ENCODE measurements at regions not wholly inside any gene's neighbourhood (a gene's known extent, or its start where the extent isn't known, plus 50 kb on each side); places are given as distances from the start of the nearest gene placed in this dataset.
A peak's percentile ranks its signal among the peaks of the same experiment; 100 is the strongest.

DNA sequence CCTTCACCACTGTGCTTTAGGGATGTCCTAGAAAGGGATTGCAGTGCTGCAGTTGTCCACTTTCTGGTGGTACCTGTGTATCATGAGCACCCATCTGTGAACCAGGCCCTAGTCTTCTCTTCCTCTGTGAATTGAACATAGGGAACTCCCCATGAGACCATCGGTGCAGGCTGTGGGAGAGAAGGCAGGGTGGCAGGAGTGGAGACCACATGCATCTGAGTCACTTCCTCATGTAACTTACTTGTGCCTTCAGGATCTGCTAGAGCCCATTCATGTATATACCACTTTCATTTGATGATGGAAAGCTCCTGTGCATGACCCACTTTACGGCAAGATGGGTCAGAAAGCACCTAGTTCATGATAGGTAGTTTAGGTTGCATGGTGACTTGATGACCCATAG, 478.1 kb upstream of the CDH9 start:
- no peaks in the 10 kb centered on the region for H3K27me3 ChIP-seq (ENCODE audit: control insufficient read depth, insufficient read depth, low read length)
- DNase-seq (ENCODE audit: low read depth in 4 of 6, low spot score in 6 of 6): no peak

GRCh38 chr5:27511061-27511460, 472.7 kb upstream of the CDH9 start:
- H3K4me1 ChIP-seq (ENCODE audit: control insufficient read depth, insufficient read depth, low read length): no peaks in the 10 kb centered on the region
- DNase-seq (ENCODE audit: low read depth in 4 of 6, low spot score in 6 of 6): no peak
- no peaks in the 10 kb centered on the region for H3K9me3 ChIP-seq (ENCODE audit: control insufficient read depth, insufficient read depth, low read length)
- no peaks in the 10 kb centered on the region for H3K36me3 ChIP-seq (ENCODE audit: control insufficient read depth, insufficient read depth, low read length)
- no peak overlapping the region for H3K4me3 ChIP-seq (ENCODE audit: low read depth, low read length)
- no CpG with 5 or more reads among the region's 3 CpGs for WGBS (ENCODE audit: insufficient coverage)
- no peak overlapping the region for H3K27ac ChIP-seq (ENCODE audit: low read depth, low read length)
- no peaks in the 10 kb centered on the region for H3K27me3 ChIP-seq (ENCODE audit: control insufficient read depth, insufficient read depth, low read length)

More for the DNA sequence above, 478.1 kb upstream of the CDH9 start:
- 100% methylated on average over 1 of the region's 2 CpGs for WGBS (ENCODE audit: insufficient coverage)
- H3K27ac ChIP-seq (ENCODE audit: low read depth, low read length): no peak overlapping the region
- no peaks in the 10 kb centered on the region for H3K9me3 ChIP-seq (ENCODE audit: control insufficient read depth, insufficient read depth, low read length)
- H3K36me3 ChIP-seq (ENCODE audit: control insufficient read depth, insufficient read depth, low read length): no peaks in the 10 kb centered on the region
- no peaks in the 10 kb centered on the region for H3K4me1 ChIP-seq (ENCODE audit: control insufficient read depth, insufficient read depth, low read length)
- H3K4me3 ChIP-seq (ENCODE audit: low read depth, low read length): no peak overlapping the region

- no peak for DNase-seq (ENCODE audit: low read depth in 4 of 6, low spot score in 6 of 6)
- H3K4me3 ChIP-seq (ENCODE audit: low read depth, low read length): no peak overlapping the region
- H3K27ac ChIP-seq (ENCODE audit: low read depth, low read length): no peak overlapping the region
- H3K9me3 ChIP-seq (ENCODE audit: control insufficient read depth, insufficient read depth, low read length): no peaks in the 10 kb centered on the region
- no peaks in the 10 kb centered on the region for H3K36me3 ChIP-seq (ENCODE audit: control insufficient read depth, insufficient read depth, low read length)
- no CpG with 5 or more reads among the region's 3 CpGs for WGBS (ENCODE audit: insufficient coverage)
- H3K4me1 ChIP-seq (ENCODE audit: control insufficient read depth, insufficient read depth, low read length): no peaks in the 10 kb centered on the region
- no peaks in the 10 kb centered on the region for H3K27me3 ChIP-seq (ENCODE audit: control insufficient read depth, insufficient read depth, low read length)
These were observed 465.4 kb upstream of the CDH9 start for GRCh38 chr5:27503813-27504212.

GRCh38 chr5:27502236-27502635, 463.9 kb upstream of the CDH9 start:
- H3K4me1 ChIP-seq (ENCODE audit: control insufficient read depth, insufficient read depth, low read length): no peaks in the 10 kb centered on the region
- no peaks in the 10 kb centered on the region for H3K9me3 ChIP-seq (ENCODE audit: control insufficient read depth, insufficient read depth, low read length)
- DNase-seq (ENCODE audit: low read depth in 4 of 6, low spot score in 6 of 6): no peak
- H3K27ac ChIP-seq (ENCODE audit: low read depth, low read length): no peak overlapping the region
- H3K27me3 ChIP-seq (ENCODE audit: control insufficient read depth, insufficient read depth, low read length): no peaks in the 10 kb centered on the region
- H3K4me3 ChIP-seq (ENCODE audit: low read depth, low read length): no peak overlapping the region
- no peaks in the 10 kb centered on the region for H3K36me3 ChIP-seq (ENCODE audit: control insufficient read depth, insufficient read depth, low read length)
- 93% methylated on average over 3 of the region's 5 CpGs for WGBS (ENCODE audit: insufficient coverage)

DNA sequence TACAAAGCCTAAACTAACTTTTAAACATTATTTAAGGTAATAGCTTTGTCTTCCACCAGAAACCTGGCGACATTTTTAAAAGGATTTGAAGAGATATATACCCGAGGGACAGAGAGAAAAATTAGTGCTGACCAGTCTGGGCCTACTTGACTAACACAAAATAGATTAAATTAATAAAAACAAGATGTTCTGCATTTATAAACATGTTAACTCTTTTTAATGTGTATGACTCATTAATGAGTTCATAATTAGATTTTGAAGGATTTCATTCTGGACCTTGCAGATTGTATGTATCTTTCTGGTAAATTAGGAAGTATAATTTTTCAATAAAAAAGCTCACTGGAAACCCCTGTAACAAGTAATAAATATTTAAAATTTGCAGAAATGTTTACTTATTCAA, 459.1 kb upstream of the CDH9 start:
- Histone ChIP-seq H3K27me3 (ENCODE audit: control insufficient read depth, insufficient read depth, low read length) (no peaks in the 10 kb centered on the region), H3K4me3 (ENCODE audit: low read depth, low read length) (no peak overlapping the region), H3K4me1 (ENCODE audit: control insufficient read depth, insufficient read depth, low read length) (no peaks in the 10 kb centered on the region), H3K27ac (ENCODE audit: low read depth, low read length) (no peak overlapping the region), H3K36me3 (ENCODE audit: control insufficient read depth, insufficient read depth, low read length) (no peaks in the 10 kb centered on the region), H3K9me3 (ENCODE audit: control insufficient read depth, insufficient read depth, low read length) (no peaks in the 10 kb centered on the region)
- DNase-seq (ENCODE audit: low read depth in 4 of 6, low spot score in 6 of 6): no peak
- WGBS (ENCODE audit: insufficient coverage): no CpG with 5 or more reads among the region's 2 CpGs

- no peaks in the 10 kb centered on the region for H3K36me3 ChIP-seq (ENCODE audit: control insufficient read depth, insufficient read depth, low read length)
- no peaks in the 10 kb centered on the region for H3K9me3 ChIP-seq (ENCODE audit: control insufficient read depth, insufficient read depth, low read length)
- H3K27me3 ChIP-seq (ENCODE audit: control insufficient read depth, insufficient read depth, low read length): no peaks in the 10 kb centered on the region
- no peaks in the 10 kb centered on the region for H3K4me1 ChIP-seq (ENCODE audit: control insufficient read depth, insufficient read depth, low read length)
- peak in 1 of 6 donors; percentile 34 for DNase-seq (ENCODE audit: low read depth in 4 of 6, low spot score in 6 of 6)
- no CpG with 5 or more reads among the region's 2 CpGs for WGBS (ENCODE audit: insufficient coverage)
- H3K27ac ChIP-seq (ENCODE audit: low read depth, low read length): no peak overlapping the region
- H3K4me3 ChIP-seq (ENCODE audit: low read depth, low read length): no peak overlapping the region
These were observed 456.5 kb upstream of the CDH9 start for GRCh38 chr5:27494887-27495286.

- H3K27ac ChIP-seq (ENCODE audit: low read depth, low read length): no peak overlapping the region
- no peaks in the 10 kb centered on the region for H3K9me3 ChIP-seq (ENCODE audit: control insufficient read depth, insufficient read depth, low read length)
- no CpG with 5 or more reads among the region's 3 CpGs for WGBS (ENCODE audit: insufficient coverage)
- H3K36me3 ChIP-seq (ENCODE audit: control insufficient read depth, insufficient read depth, low read length): no peaks in the 10 kb centered on the region
- H3K27me3 ChIP-seq (ENCODE audit: control insufficient read depth, insufficient read depth, low read length): no peaks in the 10 kb centered on the region
- no peaks in the 10 kb centered on the region for H3K4me1 ChIP-seq (ENCODE audit: control insufficient read depth, insufficient read depth, low read length)
- no peak overlapping the region for H3K4me3 ChIP-seq (ENCODE audit: low read depth, low read length)
- DNase-seq (ENCODE audit: low read depth in 4 of 6, low spot score in 6 of 6): no peak
These were observed 453.5 kb upstream of the CDH9 start for GRCh38 chr5:27491746-27492439.

GRCh38 chr5:27491047-27491446, 452.7 kb upstream of the CDH9 start:
- Histone ChIP-seq H3K4me1 (ENCODE audit: control insufficient read depth, insufficient read depth, low read length) (no peaks in the 10 kb centered on the region), H3K27me3 (ENCODE audit: control insufficient read depth, insufficient read depth, low read length) (no peaks in the 10 kb centered on the region), H3K9me3 (ENCODE audit: control insufficient read depth, insufficient read depth, low read length) (no peaks in the 10 kb centered on the region), H3K36me3 (ENCODE audit: control insufficient read depth, insufficient read depth, low read length) (no peaks in the 10 kb centered on the region), H3K4me3 (ENCODE audit: low read depth, low read length) (no peak overlapping the region), H3K27ac (ENCODE audit: low read depth, low read length) (no peak overlapping the region)
- no peak for DNase-seq (ENCODE audit: low read depth in 4 of 6, low spot score in 6 of 6)
- no CpG with 5 or more reads among the region's 2 CpGs for WGBS (ENCODE audit: insufficient coverage)

DNA sequence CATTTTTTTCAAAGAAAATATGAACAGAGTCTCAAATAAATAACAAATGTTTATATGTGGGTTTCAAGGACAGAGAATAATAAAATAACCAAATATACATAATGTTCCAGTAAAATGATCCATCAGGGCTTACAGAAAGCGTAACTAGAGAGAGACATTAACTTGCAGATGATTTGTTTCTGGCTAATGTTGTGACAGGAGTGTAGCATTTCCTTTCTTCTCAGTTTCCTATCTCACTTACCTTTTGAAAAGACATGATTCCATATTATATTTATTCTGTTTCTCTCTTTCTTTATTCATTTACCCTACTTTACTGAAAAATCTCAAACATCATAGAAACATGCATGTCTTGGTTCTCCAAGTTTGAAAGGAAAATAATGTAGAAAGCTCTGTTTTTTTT, 451.3 kb upstream of the CDH9 start:
- Histone ChIP-seq H3K27ac (ENCODE audit: low read depth, low read length) (no peak overlapping the region), H3K9me3 (ENCODE audit: control insufficient read depth, insufficient read depth, low read length) (no peaks in the 10 kb centered on the region), H3K27me3 (ENCODE audit: control insufficient read depth, insufficient read depth, low read length) (no peaks in the 10 kb centered on the region), H3K4me1 (ENCODE audit: control insufficient read depth, insufficient read depth, low read length) (no peaks in the 10 kb centered on the region), H3K36me3 (ENCODE audit: control insufficient read depth, insufficient read depth, low read length) (no peaks in the 10 kb centered on the region), H3K4me3 (ENCODE audit: low read depth, low read length) (no peak overlapping the region)
- DNase-seq (ENCODE audit: low read depth in 4 of 6, low spot score in 6 of 6): no peak
- WGBS (ENCODE audit: insufficient coverage): no CpG with 5 or more reads among the region's 1 CpG

DNA sequence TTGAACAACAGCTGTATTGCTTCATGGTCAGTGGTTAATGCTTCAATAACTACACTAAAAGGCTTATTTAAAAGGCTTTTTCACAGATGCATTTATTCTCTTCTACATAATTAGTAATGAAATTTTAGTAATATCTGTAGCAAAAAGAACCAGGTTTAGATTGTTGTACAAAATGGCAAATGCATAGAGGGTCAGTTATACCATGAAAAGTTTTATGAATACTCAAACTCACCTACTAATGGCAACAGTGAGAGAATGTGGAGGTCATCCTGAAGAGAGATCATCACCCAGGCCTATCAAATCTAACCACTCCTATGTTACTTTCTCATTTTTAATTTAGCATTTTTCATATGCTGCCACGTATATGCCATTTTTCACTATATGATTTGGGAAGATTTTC, 444.3 kb upstream of the CDH9 start:
- no CpG with 5 or more reads among the region's 1 CpG for WGBS (ENCODE audit: insufficient coverage)
- DNase-seq (ENCODE audit: low read depth in 4 of 6, low spot score in 6 of 6): no peak
- no peak overlapping the region for H3K4me3 ChIP-seq (ENCODE audit: low read depth, low read length)
- no peak overlapping the region for H3K27ac ChIP-seq (ENCODE audit: low read depth, low read length)
- no peaks in the 10 kb centered on the region for H3K27me3 ChIP-seq (ENCODE audit: control insufficient read depth, insufficient read depth, low read length)
- no peaks in the 10 kb centered on the region for H3K4me1 ChIP-seq (ENCODE audit: control insufficient read depth, insufficient read depth, low read length)
- H3K9me3 ChIP-seq (ENCODE audit: control insufficient read depth, insufficient read depth, low read length): no peaks in the 10 kb centered on the region
- no peaks in the 10 kb centered on the region for H3K36me3 ChIP-seq (ENCODE audit: control insufficient read depth, insufficient read depth, low read length)

All from spinal cord (tissue), 9 donors.